ENCODE measurements at regions not wholly inside any gene's neighbourhood (a gene's known extent, or its start where the extent isn't known, plus 50 kb on each side); places are given as distances from the start of the nearest gene placed in this dataset.

DNA sequence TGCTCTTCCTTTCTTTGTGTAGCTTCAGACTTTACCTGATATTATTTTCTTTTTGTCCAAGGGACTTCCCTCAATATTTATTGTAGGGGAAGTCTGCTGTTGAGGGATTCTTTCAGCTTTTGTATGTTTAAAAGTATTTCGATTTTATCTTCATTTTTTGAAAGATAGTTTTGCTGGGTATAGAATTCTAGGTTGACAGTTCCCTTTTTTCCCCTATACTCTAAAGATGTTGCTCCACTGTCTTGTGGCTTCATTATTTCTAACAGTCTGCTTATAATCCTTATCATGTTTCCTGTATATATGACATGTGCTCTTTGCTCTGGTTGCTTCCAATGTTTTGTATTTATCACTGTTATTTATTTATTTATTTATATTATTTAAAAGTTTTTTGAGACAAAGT, 57.3 kb downstream of the CYTL1 start:
- DNase-seq (ENCODE audit: low read depth): no peak

GRCh38 chr4:4962928-4963327, 56.3 kb downstream of the CYTL1 start:
- no peak for DNase-seq (ENCODE audit: low read depth)
